ENCODE measurements at regions not wholly inside any gene's neighbourhood (a gene's known extent, or its start where the extent isn't known, plus 50 kb on each side); places are given as distances from the start of the nearest gene placed in this dataset.
"Not testable (repeated sequence)": the region's sequence is repeated elsewhere in the genome, so short reads cannot be mapped to it uniquely, and the experiment has no call there.

DNA sequence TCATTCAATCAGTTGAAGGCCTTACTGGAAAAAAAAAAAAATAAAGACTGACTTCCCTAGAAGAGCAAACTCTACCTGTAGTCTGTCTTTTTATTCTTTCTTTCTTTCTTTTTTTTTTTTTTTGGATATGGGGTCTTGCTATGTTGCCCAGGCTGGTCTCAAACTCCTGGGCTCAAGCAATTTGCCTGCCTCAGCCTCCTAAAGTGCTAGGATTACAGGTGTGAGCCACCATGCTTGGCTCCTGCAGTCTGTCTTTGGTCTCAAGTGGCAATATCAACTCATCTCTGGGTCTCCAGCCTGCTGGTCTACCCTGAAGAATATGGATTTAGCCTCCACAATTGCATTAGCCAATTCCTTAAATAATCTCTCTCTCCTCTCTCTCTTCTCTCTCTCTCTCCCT is 167.7 kb upstream of the P2RY1 start:
- DNase-seq (ENCODE audit: low spot score): no peak

DNA sequence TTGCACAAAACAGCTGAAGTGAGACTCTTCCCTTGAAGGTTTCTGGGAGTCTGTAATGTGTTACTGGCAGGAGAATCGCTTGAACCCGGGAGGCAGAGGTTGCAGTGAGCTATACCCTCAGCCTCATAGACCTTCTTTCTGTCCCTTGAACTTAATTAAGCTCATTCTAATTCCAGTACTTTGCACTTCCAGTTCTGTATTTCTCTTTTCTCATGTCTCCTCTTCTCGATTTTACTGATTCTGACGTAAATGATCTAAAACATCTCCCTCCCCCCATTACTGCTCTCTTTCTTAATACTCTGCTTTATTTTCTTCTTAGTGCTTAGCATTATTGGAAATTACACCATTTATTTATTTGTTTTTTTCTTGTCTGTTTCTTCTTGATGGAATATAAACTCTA is 165.4 kb upstream of the P2RY1 start:
- DNase-seq (ENCODE audit: low spot score): no peak

DNA sequence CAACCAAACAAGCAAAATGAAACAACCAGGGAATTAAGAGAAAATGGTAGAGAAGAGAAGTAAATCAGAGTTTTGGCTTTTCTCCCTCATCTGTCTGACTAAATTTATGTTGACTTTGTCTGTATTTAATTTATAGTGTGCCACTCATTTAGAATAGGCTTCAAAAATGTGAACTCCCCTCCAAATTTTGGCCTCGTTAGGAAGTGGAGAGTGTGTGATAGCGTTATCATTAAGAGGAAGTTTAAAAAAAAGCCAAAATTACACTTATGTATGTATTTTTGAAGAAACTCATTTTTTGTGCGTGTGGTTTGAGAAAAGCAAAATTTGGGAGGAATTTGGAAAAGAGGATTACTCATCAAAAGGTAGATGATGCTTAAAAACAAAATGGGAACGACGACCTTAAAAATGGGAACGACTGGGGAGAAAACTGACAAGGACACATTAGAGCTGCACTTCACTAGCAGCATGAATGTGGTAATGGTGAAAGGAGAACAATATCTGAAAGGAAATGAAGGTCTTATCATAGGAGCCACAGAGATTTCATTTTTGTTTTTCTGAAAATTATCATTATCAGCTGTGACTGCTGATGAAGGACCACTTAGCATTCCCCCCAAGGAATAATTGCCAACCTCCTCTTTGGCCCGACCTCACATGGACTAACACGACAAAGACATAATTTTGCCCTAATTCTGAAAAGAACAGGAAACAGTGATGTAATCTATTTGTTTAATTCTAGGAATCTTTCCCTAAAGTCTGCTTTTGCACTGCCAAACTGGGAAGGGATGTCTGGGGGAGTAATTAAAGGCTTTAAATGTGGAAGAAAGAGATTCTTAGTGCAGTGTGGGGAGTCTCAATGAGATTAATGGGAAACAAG is 163.2 kb upstream of the P2RY1 start:
- no peak for DNase-seq (ENCODE audit: low spot score)

DNA sequence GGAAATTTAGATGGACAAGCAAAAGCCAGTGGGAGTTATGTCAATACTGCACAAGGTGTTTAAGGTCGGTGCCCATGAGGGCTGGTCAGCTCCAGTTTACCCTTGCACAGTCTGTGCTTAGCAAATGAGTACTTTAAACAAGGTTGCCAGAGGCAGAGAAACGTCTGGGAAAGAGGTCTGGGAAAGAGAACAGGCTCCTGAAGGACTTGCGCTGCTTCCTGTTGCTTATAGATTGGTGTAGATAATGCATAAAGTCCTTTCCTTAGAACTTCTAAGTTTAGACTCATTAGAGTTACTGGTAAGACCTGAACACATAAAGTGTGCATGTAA is 162.6 kb upstream of the P2RY1 start:
- DNase-seq (ENCODE audit: low spot score): no peak

DNA sequence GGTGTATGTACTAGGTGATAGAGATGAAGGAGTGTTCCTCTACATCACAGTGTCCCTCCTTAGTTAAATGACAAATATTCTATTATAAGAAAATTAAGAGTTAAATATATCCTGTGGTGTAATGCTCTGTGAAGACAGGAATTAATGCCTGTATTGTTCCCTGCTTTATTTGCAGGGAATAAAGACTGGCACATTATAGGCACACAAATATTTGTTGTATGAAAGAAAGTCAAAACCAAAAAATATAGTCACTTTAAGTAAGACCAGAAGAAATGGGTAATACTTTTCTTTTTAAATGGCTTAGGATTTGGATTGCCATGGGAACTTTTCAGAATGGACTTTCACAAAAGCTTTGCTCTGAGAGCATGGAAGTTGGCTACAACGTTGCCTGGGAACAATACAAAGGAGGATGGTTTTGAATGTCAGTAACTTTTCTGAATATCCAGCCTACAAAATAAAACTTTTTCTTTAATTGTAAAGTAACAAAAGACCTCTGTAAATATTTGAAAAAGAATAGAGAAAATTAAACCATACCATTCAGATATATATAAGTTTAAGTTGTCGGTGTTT is 158.0 kb upstream of the P2RY1 start:
- no peak for DNase-seq (ENCODE audit: low spot score)

DNA sequence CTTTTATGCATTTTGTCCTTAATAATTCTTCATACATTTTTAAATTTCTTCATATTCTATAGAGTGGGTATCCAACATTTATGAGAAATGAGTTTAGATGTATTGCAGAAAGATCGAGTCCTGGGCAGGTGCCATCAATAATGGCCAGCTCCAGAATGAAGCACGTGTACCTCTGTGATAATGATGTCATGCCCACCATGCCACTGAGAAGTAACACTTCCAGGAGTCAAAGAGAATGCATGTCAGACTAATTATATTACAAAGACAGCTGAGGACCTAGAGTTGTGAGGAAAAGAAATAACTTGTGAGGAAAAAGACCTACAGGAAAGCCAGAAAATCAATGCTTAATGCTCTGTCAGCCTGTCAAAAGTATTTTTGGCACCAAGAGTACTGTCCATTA is 157.4 kb upstream of the P2RY1 start:
- DNase-seq (ENCODE audit: low spot score): no peak

DNA sequence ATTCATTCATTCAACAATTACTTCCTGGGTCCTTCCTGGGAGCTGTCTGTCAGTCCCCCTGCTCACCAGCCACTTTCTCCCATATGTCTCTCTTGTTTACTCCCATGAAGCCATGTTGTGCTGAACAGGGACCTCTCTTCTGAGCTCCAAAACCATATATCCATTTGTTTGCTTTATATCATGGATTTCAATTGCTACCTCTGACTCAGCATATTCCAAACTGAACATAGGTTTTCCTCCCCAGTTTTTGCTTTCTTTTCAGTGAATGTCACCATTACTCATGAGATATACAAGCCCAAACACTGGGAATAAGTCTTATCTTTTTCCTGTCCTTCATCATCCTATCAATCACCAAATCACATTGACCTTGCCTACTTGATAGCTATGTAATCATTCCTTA is 152.5 kb upstream of the P2RY1 start:
- DNase-seq (ENCODE audit: low spot score): no peak

DNA sequence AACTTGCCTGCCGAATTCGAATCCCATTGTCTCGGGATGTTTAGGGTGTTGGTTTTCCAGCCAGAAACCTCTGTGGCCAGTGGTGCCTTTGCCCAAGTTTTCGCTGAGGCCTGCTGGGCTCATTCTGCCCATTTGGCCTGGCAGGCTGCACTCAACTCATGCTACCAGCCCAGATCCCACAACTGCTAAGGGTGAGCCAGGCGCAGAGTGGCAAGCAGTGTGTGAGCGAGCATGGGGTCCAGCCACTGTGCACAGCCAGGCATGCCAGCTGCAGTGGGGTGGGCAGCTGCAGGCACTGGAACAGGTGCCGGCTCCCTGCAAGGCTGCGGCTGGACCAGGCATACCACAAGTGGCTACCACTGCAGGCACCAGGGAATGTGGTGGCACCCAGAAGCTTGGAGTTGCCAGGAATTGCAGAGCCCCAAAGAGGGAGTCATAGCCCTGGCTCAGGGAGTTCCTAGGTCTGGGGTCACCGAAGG is 151.4 kb upstream of the P2RY1 start:
- DNase-seq (ENCODE audit: low spot score): no peak

DNA sequence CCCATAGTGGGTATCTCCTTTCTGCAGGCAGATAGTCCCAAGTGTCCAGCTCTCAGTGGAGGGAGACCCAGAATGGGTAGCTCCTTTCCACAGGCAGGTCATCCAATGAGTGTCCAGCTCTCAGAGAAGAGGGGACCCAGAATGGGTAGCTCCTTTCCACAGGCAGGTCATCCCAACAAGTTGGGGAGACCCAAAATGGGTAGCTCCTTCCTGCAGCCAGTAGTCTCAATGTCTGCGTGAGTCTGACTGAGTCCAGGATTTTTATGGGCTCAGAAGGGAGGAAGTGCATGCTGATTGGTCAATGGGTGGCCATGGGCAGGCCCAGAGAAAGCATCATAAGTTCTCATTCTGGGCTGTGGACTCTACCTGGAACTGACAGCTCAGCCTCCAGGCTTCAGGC is 150.7 kb upstream of the P2RY1 start:
- DNase-seq (ENCODE audit: low spot score): no peak

DNA sequence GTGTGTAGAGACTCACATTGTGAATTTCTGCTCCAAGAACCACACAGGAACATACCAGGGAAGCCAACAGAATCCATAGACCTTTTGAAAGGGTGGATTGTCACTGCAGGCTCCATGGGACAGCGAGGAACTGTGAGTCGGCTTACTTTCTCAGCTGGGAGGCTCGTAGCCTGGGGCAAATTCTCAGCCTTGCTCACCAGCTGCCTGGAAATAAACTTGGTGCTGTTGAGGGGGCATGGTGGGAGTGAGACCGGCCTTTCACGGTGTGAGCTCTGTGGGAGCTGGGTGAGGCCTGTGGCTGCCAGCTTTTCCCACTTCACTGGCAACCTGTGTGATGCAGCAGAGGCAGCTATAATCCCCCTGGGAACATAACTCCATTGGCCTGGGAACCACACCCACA is 146.6 kb upstream of the P2RY1 start:
- no peak for DNase-seq (ENCODE audit: low spot score)

DNA sequence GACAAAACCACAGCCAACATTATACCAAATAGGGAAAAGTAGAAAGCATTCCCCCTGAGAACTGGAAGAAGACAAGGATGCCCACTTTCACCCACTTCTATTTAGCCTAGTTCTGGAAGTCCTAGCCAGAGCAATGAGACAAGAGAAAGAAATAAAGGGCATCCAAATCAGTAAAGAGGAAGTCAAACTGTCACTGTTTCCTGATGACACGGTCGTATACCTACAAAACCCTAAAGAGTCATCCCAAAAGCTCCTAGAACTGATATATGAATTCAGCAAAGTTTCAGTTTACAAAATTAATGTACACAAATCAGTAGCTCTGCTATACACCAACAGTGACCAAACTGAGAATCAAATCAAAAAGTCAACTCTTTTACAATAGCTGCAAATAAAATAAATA is 142.6 kb upstream of the P2RY1 start:
- not testable (repeated sequence) for DNase-seq (ENCODE audit: low spot score)

DNA sequence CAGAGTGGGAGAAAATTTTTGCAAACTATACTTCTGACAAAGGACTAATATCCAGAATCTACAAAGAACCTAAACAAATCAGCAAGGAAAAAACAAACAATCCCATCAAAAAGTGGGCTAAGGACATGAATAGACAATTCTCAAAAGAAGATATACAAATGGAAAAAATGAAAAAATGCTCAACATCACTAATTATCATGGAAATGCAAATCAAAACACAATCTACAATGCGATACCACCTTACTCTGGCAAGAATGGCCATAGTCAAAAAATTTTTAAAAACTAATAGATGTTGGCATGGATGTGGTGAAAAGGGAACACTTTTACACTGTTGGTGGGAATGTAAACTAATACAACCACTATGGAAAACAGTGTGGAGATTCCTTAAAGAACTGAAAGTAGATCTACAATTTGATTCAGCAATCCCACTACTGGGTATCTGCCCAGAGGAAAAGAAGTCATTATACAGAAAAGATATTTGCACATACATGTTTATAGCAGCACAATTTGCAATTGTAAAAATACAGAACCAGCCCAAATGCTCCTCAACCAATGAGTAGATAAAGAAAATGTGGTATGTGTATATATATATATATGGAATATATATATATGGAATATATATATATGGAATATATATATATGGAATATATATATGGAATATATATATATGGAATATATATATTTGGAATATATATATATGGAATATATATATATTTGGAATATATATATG is 141.2 kb upstream of the P2RY1 start:
- not testable (repeated sequence) for DNase-seq (ENCODE audit: low spot score)

DNA sequence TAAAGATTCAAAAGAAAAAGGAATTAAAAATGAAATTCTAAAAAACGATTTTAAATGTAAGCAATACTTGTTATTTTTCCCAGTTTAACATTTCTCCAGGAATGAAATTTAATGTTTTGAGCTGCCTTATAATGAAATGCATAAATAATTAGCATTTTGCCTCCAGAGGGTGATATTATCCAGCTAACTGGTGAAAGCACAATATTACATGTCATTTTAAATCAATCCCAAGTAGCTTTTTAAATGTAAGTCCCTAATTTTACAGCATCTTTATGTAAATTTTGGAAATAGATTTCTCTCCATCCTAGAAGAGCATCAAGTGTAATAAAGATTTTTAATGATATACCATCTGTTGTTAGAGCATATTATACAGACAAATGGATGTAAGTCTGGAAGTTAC is 139.1 kb upstream of the P2RY1 start:
- no peak for DNase-seq (ENCODE audit: low spot score)

DNA sequence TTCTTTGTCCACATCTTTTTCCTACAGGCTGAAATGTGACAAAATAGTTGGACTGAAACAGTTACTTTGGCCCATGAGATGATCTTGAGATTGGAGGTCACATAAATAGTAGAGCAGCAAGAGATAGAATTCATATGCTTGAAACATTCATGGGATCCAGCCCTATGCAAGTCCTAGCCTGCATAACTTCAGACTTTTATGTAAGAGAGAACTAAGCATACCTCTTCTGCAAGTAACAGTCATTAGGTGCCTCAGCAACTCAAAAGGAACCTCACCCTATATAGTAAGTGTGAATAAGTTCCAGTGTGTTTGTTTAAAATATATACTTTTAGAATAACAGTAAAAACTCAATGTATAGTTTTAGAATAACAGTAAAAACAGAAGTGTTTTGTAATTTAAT is 138.0 kb upstream of the P2RY1 start:
- DNase-seq (ENCODE audit: low spot score): no peak

DNA sequence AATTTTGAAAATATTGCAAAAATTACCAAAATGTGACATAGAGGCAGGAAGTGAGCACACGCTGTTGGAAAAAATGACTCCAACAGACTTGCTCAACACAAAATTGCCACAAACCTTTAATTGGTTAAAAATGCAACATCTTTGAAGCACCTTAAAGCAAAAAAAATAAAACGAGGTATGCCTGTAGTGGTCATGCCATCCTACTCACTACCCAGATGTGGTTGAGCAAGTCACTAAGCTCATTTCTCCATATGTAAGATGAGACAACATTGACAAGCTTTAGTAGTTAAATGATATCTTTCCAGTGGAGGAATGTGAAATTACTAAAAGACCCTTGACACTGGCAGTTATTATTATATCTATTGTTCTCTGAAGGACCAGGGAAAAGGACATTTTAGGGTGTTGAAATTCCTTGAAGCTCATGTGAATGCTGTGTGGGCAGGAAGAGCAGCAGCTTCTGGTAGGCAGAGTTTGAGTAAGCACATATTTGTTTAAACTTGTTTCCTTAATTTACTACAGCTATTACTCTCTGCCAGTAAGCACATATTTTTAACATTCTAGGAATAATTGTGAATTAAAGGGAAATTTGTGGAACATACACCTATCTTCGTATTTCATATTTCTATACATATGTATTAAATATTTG is 131.6 kb upstream of the P2RY1 start:
- DNase-seq (ENCODE audit: low spot score): no peak

DNA sequence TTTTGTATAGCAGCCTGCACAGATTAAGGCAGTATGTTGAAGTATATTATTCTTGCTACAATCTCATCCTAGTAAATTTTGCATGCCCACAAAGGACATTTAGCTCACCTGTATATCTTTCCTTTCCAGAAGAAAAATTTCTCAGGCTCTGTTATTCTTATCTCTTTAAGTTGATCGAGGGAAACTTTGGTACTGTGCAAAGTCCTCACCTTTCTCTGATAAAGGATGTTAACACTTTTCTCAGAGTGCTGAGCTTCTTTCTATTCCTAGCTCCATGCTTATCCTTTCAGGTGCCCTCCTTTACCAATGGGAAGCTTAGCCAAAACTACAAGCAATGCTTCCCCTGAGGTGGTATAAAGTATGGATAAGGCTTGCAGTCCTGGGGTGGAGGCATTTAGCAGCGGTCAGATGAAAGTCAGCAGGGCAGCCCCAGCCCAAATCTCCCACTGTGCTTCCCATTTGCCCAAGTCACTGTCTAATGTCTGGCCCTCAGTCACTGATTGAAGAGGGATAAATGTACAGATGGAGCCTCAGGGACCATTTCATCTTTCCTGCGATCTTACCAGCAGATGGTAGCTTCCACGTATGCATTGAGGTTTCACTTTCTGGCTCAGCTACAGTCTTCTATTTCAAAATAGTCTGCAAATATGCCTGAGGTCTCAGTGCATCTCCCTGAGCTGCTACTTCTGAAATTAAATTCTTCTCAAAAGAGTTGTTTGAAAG is 127.8 kb upstream of the P2RY1 start:
- no peak for DNase-seq (ENCODE audit: low spot score)

DNA sequence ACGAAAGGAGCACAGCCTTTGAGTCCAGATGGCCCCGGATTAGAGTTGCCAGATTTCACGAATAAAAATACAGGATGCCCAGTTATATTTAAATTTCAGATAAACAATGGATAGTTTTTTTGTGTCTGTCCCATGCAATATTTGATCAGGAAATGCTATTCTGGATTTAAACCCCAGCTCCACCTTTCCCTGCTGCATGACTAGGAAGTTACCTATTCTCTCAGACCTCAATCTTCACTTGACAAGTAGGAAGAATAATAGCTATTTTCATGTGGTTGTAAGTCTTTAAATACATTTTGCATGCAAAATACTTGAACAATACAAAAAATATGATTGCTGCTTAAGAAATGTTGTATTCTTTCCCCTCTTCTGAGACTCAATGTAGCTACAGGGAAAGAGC is 125.3 kb upstream of the P2RY1 start:
- DNase-seq (ENCODE audit: low spot score): no peak

DNA sequence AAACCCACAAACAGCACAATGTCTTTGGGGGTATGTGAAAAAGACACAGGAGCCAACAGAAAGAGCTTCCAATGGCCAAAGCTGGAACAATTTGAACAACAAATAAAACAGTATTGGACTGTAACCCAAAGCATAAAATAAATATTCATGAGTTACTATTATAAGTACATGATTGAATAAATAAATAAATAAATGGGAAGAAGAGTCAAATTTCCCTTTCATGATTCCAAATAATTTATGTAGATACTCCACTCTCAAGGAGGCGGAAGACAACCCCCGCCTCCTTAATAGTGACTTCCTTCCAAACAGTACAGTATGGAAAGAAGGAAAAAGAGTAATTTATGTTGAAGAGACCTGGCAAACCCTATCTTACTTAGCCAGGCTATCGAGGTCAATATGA is 124.4 kb upstream of the P2RY1 start:
- DNase-seq (ENCODE audit: low spot score): no peak

DNA sequence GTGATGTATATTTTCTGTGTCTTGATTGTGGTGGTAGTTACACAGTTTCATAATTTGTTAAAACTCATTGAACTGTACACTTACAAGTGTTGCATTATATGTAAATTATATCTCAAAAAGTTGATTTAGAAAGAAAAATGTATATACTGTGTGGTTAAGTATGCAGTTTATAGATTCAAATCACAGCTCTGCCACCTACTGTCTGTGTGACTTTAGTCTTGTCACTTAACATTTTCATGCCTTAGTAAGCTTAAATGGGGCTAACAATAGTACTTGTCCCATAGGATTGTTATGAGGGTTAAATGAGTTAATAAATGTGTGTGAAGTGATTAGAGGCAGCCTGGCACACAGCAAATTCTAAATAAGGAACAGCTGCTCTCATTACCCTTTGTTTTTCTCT is 120.9 kb upstream of the P2RY1 start:
- DNase-seq (ENCODE audit: low spot score): no peak

DNA sequence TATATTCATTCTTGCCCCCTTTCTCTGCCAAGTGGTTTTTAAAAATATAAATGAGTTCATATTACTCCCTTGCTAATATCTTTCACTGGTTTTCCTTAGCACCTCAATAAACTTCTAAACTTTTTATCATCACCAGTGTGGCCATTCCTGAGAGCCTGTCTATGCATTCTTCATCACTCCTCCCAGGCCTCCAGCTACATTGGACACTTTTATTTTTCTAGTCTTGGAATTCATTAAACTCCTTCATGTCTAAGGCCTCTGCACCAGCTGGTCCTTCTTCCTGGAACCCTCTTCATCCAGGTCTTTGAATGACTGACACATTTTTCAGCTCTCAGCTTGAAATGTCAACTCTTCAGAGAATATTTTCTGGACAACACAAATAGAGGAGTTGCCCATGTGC is 120.4 kb upstream of the P2RY1 start:
- DNase-seq (ENCODE audit: low spot score): no peak

DNA sequence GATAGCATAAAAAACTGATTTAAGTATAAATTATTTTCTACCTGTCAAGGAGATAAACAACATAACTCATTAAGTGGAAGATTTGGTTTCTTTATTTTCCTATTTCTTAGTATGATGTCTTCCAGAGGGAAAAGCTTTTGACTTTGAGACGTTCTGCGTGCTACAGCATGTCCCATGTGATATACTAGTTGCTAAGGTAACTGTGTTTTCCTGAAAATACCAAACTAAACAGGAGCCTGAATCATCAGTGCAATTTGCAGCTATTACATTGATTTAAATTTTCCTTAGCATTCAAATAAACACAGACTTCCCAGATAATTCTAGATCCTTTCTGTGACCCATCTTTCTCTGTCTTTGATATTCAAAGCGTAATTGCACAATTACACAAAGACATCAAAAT is 117.7 kb upstream of the P2RY1 start:
- no peak for DNase-seq (ENCODE audit: low spot score)

DNA sequence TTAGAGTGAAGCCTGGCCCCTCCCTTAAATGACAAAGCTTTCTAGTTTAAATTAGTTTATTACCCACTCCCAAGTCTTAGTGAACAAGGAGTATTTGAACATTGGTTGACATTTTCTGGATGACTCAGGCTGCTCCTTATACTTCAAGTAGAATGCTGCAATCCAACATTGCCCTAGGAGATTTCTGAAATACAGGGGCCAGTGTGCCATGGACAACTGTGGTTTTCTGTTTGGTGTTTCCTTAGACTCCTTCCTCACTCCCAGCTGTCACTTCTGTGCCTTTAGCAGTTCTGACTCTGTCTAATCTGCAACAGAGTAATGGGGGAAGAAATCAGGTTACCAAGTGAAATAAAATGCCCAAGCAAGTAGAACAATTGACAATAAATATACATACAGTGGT is 116.1 kb upstream of the P2RY1 start:
- no peak for DNase-seq (ENCODE audit: low spot score)

Measured in ureter (tissue), 1 donor.